ENCODE measurements at regions not wholly inside any gene's neighbourhood (a gene's known extent, or its start where the extent isn't known, plus 50 kb on each side); places are given as distances from the start of the nearest gene placed in this dataset.

- H3K4me1 ChIP-seq (ENCODE audit: insufficient read depth, low read length, poor library complexity, severe bottlenecking): no peaks in the 10 kb centered on the region
- H3K9me3 ChIP-seq (ENCODE audit: low read depth, low read length, poor library complexity, severe bottlenecking): no peaks in the 10 kb centered on the region
- ChIA-PET POLR2A (ENCODE audit: low non-redundant PET) (no interaction called here), CTCF (no interaction called here)
- TF ChIP-seq EZH2 (IDR thresholded peaks at IDR 0.05; ENCODE audit: borderline replicate concordance, low read depth, low read length, poor library complexity, severe bottlenecking): no peak
- TF ChIP-seq, protein P1, sequence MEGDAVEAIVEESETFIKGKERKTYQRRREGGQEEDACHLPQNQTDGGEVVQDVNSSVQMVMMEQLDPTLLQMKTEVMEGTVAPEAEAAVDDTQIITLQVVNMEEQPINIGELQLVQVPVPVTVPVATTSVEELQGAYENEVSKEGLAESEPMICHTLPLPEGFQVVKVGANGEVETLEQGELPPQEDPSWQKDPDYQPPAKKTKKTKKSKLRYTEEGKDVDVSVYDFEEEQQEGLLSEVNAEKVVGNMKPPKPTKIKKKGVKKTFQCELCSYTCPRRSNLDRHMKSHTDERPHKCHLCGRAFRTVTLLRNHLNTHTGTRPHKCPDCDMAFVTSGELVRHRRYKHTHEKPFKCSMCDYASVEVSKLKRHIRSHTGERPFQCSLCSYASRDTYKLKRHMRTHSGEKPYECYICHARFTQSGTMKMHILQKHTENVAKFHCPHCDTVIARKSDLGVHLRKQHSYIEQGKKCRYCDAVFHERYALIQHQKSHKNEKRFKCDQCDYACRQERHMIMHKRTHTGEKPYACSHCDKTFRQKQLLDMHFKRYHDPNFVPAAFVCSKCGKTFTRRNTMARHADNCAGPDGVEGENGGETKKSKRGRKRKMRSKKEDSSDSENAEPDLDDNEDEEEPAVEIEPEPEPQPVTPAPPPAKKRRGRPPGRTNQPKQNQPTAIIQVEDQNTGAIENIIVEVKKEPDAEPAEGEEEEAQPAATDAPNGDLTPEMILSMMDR (conservative IDR thresholded peaks at IDR 0.05; ENCODE audit: low read depth, low read length): no peak
- no TSS peak for BruUV-seq (replicated peaks)
- H3K27me3 ChIP-seq (replicated peaks; ENCODE audit: insufficient read depth, low read depth, low read length, poor library complexity): peaks cover 27% of the 10 kb centered on the region
- no peak overlapping the region for H3K27ac ChIP-seq (ENCODE audit: low read depth, low read length, poor library complexity, severe bottlenecking)
- H3K36me3 ChIP-seq (ENCODE audit: insufficient read depth, low read length, poor library complexity, severe bottlenecking): no peaks in the 10 kb centered on the region
- no peak overlapping the region for H3K4me3 ChIP-seq (ENCODE audit: low read depth, low read length, poor library complexity, severe bottlenecking)
- no peak for DNase-seq (ENCODE audit: low spot score)
- intact Hi-C loops (cut with micrococcal nuclease; ENCODE audit: unreplicated experiment): no loop called here
Observed at GRCh38 chr9:91045041-91045440, 243.4 kb downstream of the SYK start.

DNA sequence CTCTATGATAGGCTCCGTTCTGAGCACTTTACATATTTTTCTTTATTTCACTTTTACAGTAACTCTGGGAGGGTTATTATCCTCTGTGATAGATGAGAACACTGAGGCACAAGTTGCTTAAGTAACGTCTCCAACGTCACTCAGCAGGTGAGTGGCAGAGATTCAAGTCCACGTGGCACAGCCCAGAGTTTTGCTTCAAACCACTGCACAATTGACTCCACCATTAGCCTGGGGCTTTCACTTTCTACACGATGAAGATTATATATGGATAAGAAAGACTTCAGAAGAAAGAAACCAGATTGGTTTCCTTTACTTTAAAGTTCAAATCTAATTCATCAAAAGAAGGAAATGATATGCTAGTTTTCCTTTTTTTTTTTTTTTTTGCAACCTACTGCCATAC, 245.9 kb downstream of the SYK start:
- Histone ChIP-seq H3K4me1 (ENCODE audit: insufficient read depth, low read length, poor library complexity, severe bottlenecking) (no peaks in the 10 kb centered on the region), H3K27me3 (replicated peaks; ENCODE audit: insufficient read depth, low read depth, low read length, poor library complexity) (peaks cover 51% of the 10 kb centered on the region), H3K9me3 (ENCODE audit: low read depth, low read length, poor library complexity, severe bottlenecking) (no peaks in the 10 kb centered on the region), H3K36me3 (ENCODE audit: insufficient read depth, low read length, poor library complexity, severe bottlenecking) (no peaks in the 10 kb centered on the region), H3K27ac (ENCODE audit: low read depth, low read length, poor library complexity, severe bottlenecking) (no peak overlapping the region), H3K4me3 (ENCODE audit: low read depth, low read length, poor library complexity, severe bottlenecking) (no peak overlapping the region)
- no peak for DNase-seq (ENCODE audit: low spot score)
- intact Hi-C loops (cut with micrococcal nuclease; ENCODE audit: unreplicated experiment): no loop called here
- TF ChIP-seq, protein P1 (conservative IDR thresholded peaks at IDR 0.05; ENCODE audit: low read depth, low read length): no peak
- TF ChIP-seq EZH2 (IDR thresholded peaks at IDR 0.05; ENCODE audit: borderline replicate concordance, low read depth, low read length, poor library complexity, severe bottlenecking): no peak
- no TSS peak for BruUV-seq (replicated peaks)
- ChIA-PET CTCF (no interaction called here), POLR2A (ENCODE audit: low non-redundant PET) (no interaction called here)

DNA sequence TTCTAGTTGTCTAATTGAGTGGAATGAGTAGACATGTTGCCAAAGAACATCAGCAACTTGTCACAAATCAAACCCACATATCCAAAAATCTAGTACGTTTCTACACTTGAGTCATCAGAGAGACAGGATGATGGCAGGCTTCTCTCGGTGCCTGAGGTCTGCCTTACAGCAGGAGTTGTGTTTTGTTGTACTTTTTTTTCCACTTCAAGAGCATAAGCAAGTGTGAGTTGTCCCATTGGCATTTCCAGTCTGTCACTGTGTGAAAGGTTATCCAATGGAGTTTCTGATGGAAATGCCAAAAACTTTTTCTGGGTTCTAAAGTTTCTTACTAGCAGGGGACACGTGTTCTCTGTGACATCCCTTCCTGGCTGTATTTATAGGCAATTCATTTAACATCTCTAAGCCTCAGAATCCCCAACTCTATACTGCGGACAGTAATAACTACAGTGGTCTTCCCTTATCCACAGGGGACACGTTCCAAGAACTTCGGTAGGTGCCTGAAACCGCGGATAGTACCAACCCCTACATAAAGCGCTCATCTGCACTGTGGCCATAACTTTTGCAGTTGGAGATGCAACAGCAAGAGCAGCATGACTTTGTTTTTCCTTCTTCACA, 246.5 kb downstream of the SYK start:
- CTCF ChIA-PET: no interaction called here
- no peaks in the 10 kb centered on the region for H3K4me1 ChIP-seq (ENCODE audit: insufficient read depth, low read length, poor library complexity, severe bottlenecking)
- intact Hi-C loops (cut with micrococcal nuclease; ENCODE audit: unreplicated experiment): no loop called here
- H3K4me3 ChIP-seq (ENCODE audit: low read depth, low read length, poor library complexity, severe bottlenecking): no peak overlapping the region
- peaks cover 51% of the 10 kb centered on the region for H3K27me3 ChIP-seq (replicated peaks; ENCODE audit: insufficient read depth, low read depth, low read length, poor library complexity)
- no peak for DNase-seq (ENCODE audit: low spot score)
- no peak overlapping the region for H3K27ac ChIP-seq (ENCODE audit: low read depth, low read length, poor library complexity, severe bottlenecking)
- POLR2A ChIA-PET (ENCODE audit: low non-redundant PET): no interaction called here
- TF ChIP-seq, protein P1 (conservative IDR thresholded peaks at IDR 0.05; ENCODE audit: low read depth, low read length): no peak
- no peak for TF ChIP-seq EZH2 (IDR thresholded peaks at IDR 0.05; ENCODE audit: borderline replicate concordance, low read depth, low read length, poor library complexity, severe bottlenecking)
- no peaks in the 10 kb centered on the region for H3K36me3 ChIP-seq (ENCODE audit: insufficient read depth, low read length, poor library complexity, severe bottlenecking)
- H3K9me3 ChIP-seq (ENCODE audit: low read depth, low read length, poor library complexity, severe bottlenecking): no peaks in the 10 kb centered on the region
- BruUV-seq (replicated peaks): no TSS peak
